ENCODE measurements at regions not wholly inside any gene's neighbourhood (a gene's known extent, or its start where the extent isn't known, plus 50 kb on each side); places are given as distances from the start of the nearest gene placed in this dataset.

DNA sequence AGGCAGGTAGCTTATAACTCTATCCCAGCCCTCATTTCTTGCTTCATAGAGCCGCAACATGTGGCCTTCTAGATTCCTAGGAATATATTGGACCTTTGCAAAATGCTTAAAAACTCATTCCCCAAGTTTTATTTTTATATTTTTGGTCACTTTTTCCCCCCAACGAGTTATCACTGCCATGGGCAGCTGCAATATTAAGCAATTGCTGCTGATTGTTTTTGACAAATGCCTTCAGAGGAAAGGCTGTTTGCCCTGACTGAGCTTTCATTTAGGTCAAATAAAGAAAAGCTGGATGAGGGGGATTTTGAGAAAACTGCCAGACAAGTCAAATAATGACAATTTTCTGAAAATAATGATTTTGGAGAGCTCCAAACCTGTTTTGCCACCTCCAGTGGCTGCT lies 976.9 kb upstream of the MBL2 start:
- H3K4me3 ChIP-seq (ENCODE audit: low read depth, low read length), result no peak overlapping the region
- DNase-seq (ENCODE audit: low read depth), result no peak
- TF ChIP-seq, protein P1, sequence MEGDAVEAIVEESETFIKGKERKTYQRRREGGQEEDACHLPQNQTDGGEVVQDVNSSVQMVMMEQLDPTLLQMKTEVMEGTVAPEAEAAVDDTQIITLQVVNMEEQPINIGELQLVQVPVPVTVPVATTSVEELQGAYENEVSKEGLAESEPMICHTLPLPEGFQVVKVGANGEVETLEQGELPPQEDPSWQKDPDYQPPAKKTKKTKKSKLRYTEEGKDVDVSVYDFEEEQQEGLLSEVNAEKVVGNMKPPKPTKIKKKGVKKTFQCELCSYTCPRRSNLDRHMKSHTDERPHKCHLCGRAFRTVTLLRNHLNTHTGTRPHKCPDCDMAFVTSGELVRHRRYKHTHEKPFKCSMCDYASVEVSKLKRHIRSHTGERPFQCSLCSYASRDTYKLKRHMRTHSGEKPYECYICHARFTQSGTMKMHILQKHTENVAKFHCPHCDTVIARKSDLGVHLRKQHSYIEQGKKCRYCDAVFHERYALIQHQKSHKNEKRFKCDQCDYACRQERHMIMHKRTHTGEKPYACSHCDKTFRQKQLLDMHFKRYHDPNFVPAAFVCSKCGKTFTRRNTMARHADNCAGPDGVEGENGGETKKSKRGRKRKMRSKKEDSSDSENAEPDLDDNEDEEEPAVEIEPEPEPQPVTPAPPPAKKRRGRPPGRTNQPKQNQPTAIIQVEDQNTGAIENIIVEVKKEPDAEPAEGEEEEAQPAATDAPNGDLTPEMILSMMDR (IDR thresholded peaks at IDR 0.05; ENCODE audit: insufficient read depth, low read depth, low read length), result no peak

DNA sequence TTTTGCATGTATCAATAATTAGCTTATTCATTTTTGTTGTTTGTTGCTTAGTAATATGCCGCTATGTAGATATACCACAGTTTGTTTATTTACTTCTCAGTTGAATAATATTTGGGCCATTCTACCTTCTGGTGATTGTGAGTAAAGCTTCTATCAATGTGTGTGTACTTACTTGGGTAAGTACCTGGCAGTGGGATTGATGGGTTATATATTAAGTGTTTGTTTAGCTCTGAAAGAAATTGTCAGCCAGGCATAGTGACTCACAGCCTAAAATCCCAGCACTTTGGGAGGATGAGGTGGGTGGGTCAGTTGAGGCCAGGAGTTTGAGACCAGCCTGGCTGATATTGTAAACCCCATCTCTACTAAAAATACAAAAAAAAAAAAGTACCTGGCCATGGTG lies 975.7 kb upstream of the MBL2 start:
- TF ChIP-seq, protein P1 (IDR thresholded peaks at IDR 0.05; ENCODE audit: insufficient read depth, low read depth, low read length), result no peak
- H3K4me3 ChIP-seq (ENCODE audit: low read depth, low read length), result no peak overlapping the region
- DNase-seq (ENCODE audit: low read depth), result no peak

DNA sequence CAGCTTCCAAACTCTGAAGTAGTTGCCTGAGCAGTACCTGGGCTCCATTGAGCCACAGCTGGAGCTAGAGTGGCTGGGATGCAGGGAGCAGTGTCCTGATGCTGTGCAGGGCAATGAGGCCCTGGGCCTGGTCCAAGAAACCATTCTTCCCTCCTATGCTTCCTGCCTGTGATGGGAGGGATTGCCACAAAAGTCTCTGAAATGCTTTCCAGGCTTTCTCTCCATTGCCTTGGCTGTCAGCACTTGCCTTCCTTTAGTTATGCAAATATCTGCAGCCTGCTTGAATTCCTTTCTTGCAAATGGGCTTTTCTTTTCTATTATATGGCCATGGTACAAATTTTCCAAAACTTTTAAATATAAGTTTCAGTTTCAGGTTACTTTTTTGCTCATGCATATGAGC lies 972.2 kb upstream of the MBL2 start:
- TF ChIP-seq, protein P1 (IDR thresholded peaks at IDR 0.05; ENCODE audit: insufficient read depth, low read depth, low read length), result no peak
- no peak overlapping the region for H3K4me3 ChIP-seq (ENCODE audit: low read depth, low read length)
- no peak for DNase-seq (ENCODE audit: low read depth)

DNA sequence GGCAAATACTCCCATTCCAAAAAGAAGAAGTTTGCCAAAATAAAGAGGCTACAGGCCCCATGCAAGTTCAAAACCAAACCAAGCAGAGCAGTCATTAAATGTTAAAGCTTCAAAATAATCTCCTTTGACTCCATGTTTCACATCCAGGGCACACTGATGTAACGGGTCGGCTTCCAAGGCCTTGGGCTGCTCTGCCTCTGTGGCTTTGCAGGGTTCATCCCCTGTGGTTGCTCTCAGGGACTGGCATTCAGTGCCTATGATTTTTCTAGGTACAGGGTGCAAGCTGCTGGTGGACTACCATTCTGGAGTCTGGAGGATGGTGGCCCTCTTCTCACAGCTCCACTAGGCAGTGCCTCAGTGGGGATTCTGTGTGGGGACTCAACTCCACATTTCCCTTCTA lies 971.6 kb upstream of the MBL2 start:
- no peak for DNase-seq (ENCODE audit: low read depth)
- H3K4me3 ChIP-seq (ENCODE audit: low read depth, low read length), result no peak overlapping the region
- TF ChIP-seq, protein P1 (IDR thresholded peaks at IDR 0.05; ENCODE audit: insufficient read depth, low read depth, low read length), result no peak

DNA sequence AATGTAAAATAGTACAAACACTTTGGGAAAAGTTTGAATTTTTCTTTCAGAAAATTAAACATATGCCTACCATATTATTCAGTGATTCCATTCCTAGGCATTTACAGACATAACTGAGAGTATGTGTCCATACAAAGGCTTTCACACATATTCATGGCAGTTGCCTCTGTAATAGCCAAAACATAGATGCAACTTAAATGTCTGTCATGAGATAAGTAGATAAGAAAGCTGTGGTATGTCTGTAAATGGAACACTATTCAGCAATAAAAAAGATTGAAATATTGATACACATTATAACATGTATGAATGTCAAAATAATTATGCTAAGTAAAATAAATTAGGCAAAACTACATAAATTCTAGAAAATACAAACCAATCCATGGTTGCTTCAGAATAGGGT lies 964.5 kb upstream of the MBL2 start:
- TF ChIP-seq, protein P1 (IDR thresholded peaks at IDR 0.05; ENCODE audit: insufficient read depth, low read depth, low read length), result no peak
- H3K4me3 ChIP-seq (ENCODE audit: low read depth, low read length), result no peak overlapping the region
- DNase-seq (ENCODE audit: low read depth), result no peak

DNA sequence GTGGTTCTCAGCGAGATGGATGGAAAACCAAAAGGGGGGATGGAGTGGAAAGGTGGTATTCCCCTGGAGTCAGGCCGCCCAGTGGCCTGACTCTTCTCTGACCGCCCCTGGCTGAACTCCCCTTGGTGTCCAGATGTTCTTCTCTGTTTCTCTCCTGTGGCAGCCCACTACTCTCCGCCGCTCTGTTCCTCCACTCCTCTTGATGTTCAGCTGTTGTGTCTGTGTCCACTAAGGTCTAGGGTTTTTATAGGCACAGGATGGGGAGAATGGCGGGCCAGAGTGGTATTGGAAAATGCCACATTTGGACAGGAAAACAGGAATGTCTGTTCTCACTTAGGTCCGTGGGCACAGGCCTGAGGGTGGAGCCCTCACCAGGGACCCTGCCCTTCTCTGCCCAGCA lies 954.3 kb upstream of the MBL2 start:
- TF ChIP-seq, protein P1 (IDR thresholded peaks at IDR 0.05; ENCODE audit: insufficient read depth, low read depth, low read length), result no peak
- H3K4me3 ChIP-seq (ENCODE audit: low read depth, low read length), result no peak overlapping the region
- no peak for DNase-seq (ENCODE audit: low read depth)

DNA sequence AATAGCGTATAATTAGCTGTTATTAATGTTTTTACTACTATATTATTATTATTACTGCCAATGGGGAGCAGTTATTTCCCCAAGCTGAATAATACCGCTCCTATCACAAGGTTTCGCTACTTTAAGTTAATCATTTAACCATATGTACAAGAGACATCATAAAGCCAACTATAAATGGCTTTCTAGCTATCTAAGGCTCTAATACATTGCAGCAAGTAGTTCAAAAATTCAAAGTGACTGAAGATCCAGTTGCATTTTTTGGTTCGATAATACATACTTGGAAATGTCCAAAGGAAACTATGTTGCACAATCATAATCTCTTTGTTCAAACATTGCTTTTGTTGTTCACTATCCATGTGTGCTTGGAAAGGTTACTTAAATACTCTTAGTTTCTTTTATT lies 952.0 kb upstream of the MBL2 start:
- no peak for DNase-seq (ENCODE audit: low read depth)
- H3K4me3 ChIP-seq (ENCODE audit: low read depth, low read length), result no peak overlapping the region
- TF ChIP-seq, protein P1 (IDR thresholded peaks at IDR 0.05; ENCODE audit: insufficient read depth, low read depth, low read length), result no peak
